CD14-positive monocyte (primary cell): ENCODE measurements at regions not wholly inside any gene's neighbourhood (a gene's known extent, or its start where the extent isn't known, plus 50 kb on each side); places are given as distances from the start of the nearest gene placed in this dataset.

ENCODE experiments used
- DNase-seq, 3 donors: peaks; one replicate each; pipeline ENCODE4 v3.0.0-alpha.2; 2011 to 2022
- H2AFZ ChIP-seq: 2 replicates; pipeline ENCODE4 v1.6.0; 2012; ENCODE audit warnings: mild to moderate bottlenecking, low read depth, low read length, inconsistent platforms; ENCODE audit not compliant: insufficient read depth, poor library complexity, severe bottlenecking
- H3K27ac ChIP-seq, 2 donors: 1 replicate in 1 of 2; 2 replicates in 1 of 2; pipeline ENCODE4 v1.5.1; 2012 to 2013; ENCODE audit warnings: low read length in 2 of 2, control low read depth in 1 of 2, inconsistent platforms in 1 of 2, low read depth in 1 of 2, mild to moderate bottlenecking in 1 of 2
- H3K27me3 ChIP-seq, 2 donors: one replicate each; pipeline versions ENCODE4 v1.6.0 to v1.6.1; 2011 to 2013; ENCODE audit warnings: low read length in 2 of 2; ENCODE audit not compliant: control insufficient read depth in 2 of 2, insufficient read depth in 2 of 2
- H3K36me3 ChIP-seq, 2 donors: replicated peaks in 1 of 2; 1 replicate in 1 of 2; 2 replicates in 1 of 2; pipeline versions ENCODE4 v1.5.1 to v1.6.1; 2012 to 2013; ENCODE audit warnings: low read length in 2 of 2, control low read depth in 1 of 2, inconsistent platforms in 1 of 2, mild to moderate bottlenecking in 1 of 2; ENCODE audit not compliant: insufficient read depth in 2 of 2, control insufficient read depth in 1 of 2
- H3K4me1 ChIP-seq, 2 donors: 1 replicate in 1 of 2; 2 replicates in 1 of 2; pipeline versions ENCODE4 v1.5.1 to v1.6.1; 2012 to 2013; ENCODE audit warnings: low read length in 2 of 2, control low read depth in 1 of 2, inconsistent platforms in 1 of 2, mild to moderate bottlenecking in 1 of 2, moderate library complexity in 1 of 2; ENCODE audit not compliant: insufficient read depth in 2 of 2, control insufficient read depth in 1 of 2
- H3K4me2 ChIP-seq: replicated peaks from 2 replicates; pipeline ENCODE3; 2012; ENCODE audit warnings: low read length, moderate library complexity, mild to moderate bottlenecking; ENCODE audit not compliant: poor library complexity, severe bottlenecking; ENCODE audit errors: extremely low read depth
- H3K4me3 ChIP-seq, 3 experiments: fragments of 200-600 bp in 1 of 3; sonication (generic) in 1 of 3; replicated peaks in 1 of 3; 1 replicate in 2 of 3; 2 replicates in 1 of 3; pipeline ENCODE4 v1.5.1; 2011 to 2013; ENCODE audit warnings: low read length in 3 of 3, mild to moderate bottlenecking in 3 of 3, control low read depth in 2 of 3, low read depth in 2 of 3, inconsistent platforms in 1 of 3, moderate library complexity in 1 of 3
- H3K79me2 ChIP-seq: 2 replicates; pipeline ENCODE4 v1.6.0; 2012; ENCODE audit warnings: mild to moderate bottlenecking, control low read depth, inconsistent platforms, low read length, moderate library complexity; ENCODE audit not compliant: insufficient read depth
- H3K9ac ChIP-seq: 2 replicates; pipeline ENCODE4 v1.6.0; 2017; ENCODE audit warnings: low read length, mild to moderate bottlenecking; ENCODE audit not compliant: insufficient read depth, poor library complexity, severe bottlenecking
- H3K9me3 ChIP-seq, 2 donors: replicated peaks in 1 of 2; 1 replicate in 1 of 2; 2 replicates in 1 of 2; pipeline versions ENCODE4 v1.5.1 to v1.6.1; 2012 to 2013; ENCODE audit warnings: low read length in 2 of 2, control low read depth in 1 of 2; ENCODE audit not compliant: control insufficient read depth in 1 of 2, insufficient read depth in 1 of 2
- H4K20me1 ChIP-seq: 2 replicates; pipeline ENCODE4 v1.6.0; 2012; ENCODE audit warnings: mild to moderate bottlenecking, low read length, control low read depth, moderate library complexity; ENCODE audit not compliant: insufficient read depth
- H3K27ac Mint-ChIP-seq, 7 donors: one replicate each; pipeline ENCODE4 v1.8.0; 2020; ENCODE audit warnings: mild to moderate bottlenecking in 7 of 7, mixed read lengths in 7 of 7, moderate library complexity in 6 of 7, inconsistent platforms in 2 of 7
- H3K27me3 Mint-ChIP-seq, 3 donors: one replicate each; pipeline ENCODE4 v1.8.0; 2021 to 2022; ENCODE audit warnings: low read depth in 3 of 3, mild to moderate bottlenecking in 3 of 3, mixed read lengths in 3 of 3, moderate library complexity in 3 of 3, inconsistent platforms in 1 of 3
- H3K36me3 Mint-ChIP-seq, 2 donors: one replicate each; pipeline ENCODE4 v1.8.0; 2020; ENCODE audit warnings: mixed read lengths in 2 of 2, inconsistent platforms in 1 of 2, mild to moderate bottlenecking in 1 of 2
- H3K4me1 Mint-ChIP-seq: one replicate; pipeline ENCODE4 v1.8.0; 2020; ENCODE audit warnings: mild to moderate bottlenecking, mixed read lengths
- H3K4me3 Mint-ChIP-seq, 2 donors: one replicate each; pipeline ENCODE4 v1.8.0; 2020; ENCODE audit warnings: mild to moderate bottlenecking in 2 of 2, mixed read lengths in 2 of 2, moderate library complexity in 1 of 2
- H3K9me3 Mint-ChIP-seq, 7 donors: one replicate each; pipeline ENCODE4 v1.8.0; 2020 to 2022; ENCODE audit warnings: mixed read lengths in 7 of 7, mild to moderate bottlenecking in 6 of 7, moderate library complexity in 6 of 7, inconsistent platforms in 2 of 7
- WGBS: methylation state at CpG from one replicate; pipeline ENCODE4 v1.1.5; 2013; ENCODE audit warnings: missing lambda C conversion rate; ENCODE audit not compliant: insufficient coverage; 5-methylcytosine and 5-hydroxymethylcytosine counted together
- intact Hi-C, 2 donors: fragments of 100-400 bp; cut with micrococcal nuclease; formaldehyde crosslinking; loops; one replicate each; pipeline versions ENCODE4 v1.15.0 to v1.15.1; 2023
- TF ChIP-seq, protein P1 (sequence below): fragments of 200-600 bp; IDR thresholded peaks from one replicate; pipeline ENCODE4 v1.8.0; 2022; ENCODE audit warnings: antibody characterized with exemption, mild to moderate bottlenecking

DNA sequence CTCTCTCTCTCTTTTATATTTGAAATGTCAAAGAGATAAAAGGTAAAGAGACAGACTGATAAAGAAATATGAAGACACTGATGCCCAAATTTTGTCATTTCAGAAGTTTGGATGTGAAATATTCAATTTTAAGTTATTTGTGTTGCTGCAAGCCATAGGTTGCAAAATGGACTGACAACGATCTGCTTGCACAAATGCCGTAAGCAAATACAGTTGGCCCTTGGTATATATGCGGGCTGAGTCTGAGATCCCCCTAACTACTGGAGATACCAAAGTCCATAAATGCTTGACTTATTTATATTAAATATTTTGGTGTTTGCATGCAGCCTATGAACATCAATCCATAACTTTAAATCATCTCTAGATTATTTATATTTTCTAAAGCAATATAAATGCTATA is 1459.1 kb upstream of the ALCAM start:
- Histone ChIP-seq H3K4me1 (no peaks in the 10 kb centered on the region), H3K9ac (no peak overlapping the region), H3K36me3 (no peaks in the 10 kb centered on the region), H3K27me3 (no peaks in the 10 kb centered on the region), H3K79me2 (no peaks in the 10 kb centered on the region), H3K4me3 (no peak overlapping the region), H2AFZ (no peak overlapping the region), H3K27ac (no peak overlapping the region), H3K9me3 (peaks cover 0 to 1% of the 10 kb centered on the region in 2 donors), H4K20me1 (no peaks in the 10 kb centered on the region), H3K4me2 (no peak overlapping the region)
- Mint-ChIP-seq H3K36me3 (no peaks in the 10 kb centered on the region), H3K27me3 (no peaks in the 10 kb centered on the region), H3K9me3 (peaks cover 0 to 5% (median 1%) of the 10 kb centered on the region in 7 donors), H3K27ac (no peak overlapping the region), H3K4me3 (no peak overlapping the region), H3K4me1 (no peaks in the 10 kb centered on the region)
- TF ChIP-seq, protein P1, sequence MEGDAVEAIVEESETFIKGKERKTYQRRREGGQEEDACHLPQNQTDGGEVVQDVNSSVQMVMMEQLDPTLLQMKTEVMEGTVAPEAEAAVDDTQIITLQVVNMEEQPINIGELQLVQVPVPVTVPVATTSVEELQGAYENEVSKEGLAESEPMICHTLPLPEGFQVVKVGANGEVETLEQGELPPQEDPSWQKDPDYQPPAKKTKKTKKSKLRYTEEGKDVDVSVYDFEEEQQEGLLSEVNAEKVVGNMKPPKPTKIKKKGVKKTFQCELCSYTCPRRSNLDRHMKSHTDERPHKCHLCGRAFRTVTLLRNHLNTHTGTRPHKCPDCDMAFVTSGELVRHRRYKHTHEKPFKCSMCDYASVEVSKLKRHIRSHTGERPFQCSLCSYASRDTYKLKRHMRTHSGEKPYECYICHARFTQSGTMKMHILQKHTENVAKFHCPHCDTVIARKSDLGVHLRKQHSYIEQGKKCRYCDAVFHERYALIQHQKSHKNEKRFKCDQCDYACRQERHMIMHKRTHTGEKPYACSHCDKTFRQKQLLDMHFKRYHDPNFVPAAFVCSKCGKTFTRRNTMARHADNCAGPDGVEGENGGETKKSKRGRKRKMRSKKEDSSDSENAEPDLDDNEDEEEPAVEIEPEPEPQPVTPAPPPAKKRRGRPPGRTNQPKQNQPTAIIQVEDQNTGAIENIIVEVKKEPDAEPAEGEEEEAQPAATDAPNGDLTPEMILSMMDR = no peak
- WGBS = no CpG with 5 or more reads among the region's 3 CpGs
- no peak for DNase-seq
- intact Hi-C loops = no loop called here

DNA sequence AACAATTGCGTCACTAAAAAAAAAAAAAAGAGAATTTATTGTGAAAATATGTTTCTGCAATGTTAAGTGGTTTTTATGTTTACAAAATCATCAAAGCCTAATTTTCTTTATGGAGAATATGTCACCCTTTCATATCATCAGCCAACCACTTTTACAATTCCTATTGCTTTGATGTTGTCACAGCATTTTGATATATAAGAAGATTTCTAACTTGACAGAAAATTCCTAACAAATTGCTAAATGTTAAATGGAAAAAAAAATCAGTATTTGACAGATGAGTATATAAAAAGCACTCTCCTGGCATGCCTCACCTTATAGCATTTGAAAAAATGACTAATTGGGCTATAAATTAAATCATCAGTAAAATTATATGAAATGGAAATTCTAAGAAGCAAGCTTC is 1457.3 kb upstream of the ALCAM start:
- TF ChIP-seq, protein P1 = no peak
- Histone ChIP-seq H4K20me1 (no peaks in the 10 kb centered on the region), H3K4me3 (no peak overlapping the region), H3K27ac (no peak overlapping the region), H3K36me3 (no peaks in the 10 kb centered on the region), H3K4me2 (no peak overlapping the region), H3K9me3 (no peaks in the 10 kb centered on the region), H3K4me1 (no peaks in the 10 kb centered on the region), H3K27me3 (no peaks in the 10 kb centered on the region), H3K79me2 (no peaks in the 10 kb centered on the region), H3K9ac (no peak overlapping the region), H2AFZ (no peak overlapping the region)
- Mint-ChIP-seq H3K4me1 (no peaks in the 10 kb centered on the region), H3K27me3 (no peaks in the 10 kb centered on the region), H3K27ac (no peak overlapping the region), H3K4me3 (no peak overlapping the region), H3K9me3 (peaks cover 0 to 5% (median 0%) of the 10 kb centered on the region in 7 donors), H3K36me3 (no peaks in the 10 kb centered on the region)
- intact Hi-C loops = no loop called here
- WGBS = no CpG with 5 or more reads among the region's 1 CpG
- DNase-seq = no peak
